A549 (cell line): ENCODE measurements at regions not wholly inside any gene's neighbourhood (a gene's known extent, or its start where the extent isn't known, plus 50 kb on each side); places are given as distances from the start of the nearest gene placed in this dataset.

ENCODE experiments used
- CBX2 ChIP-seq: fragments of 200-600 bp; sonication (generic); IDR thresholded peaks from 2 replicates; pipeline ENCODE4 v1.6.1; 2016; ENCODE audit warnings: low read depth, mild to moderate bottlenecking, borderline replicate concordance
- CBX8 ChIP-seq: fragments of 200-600 bp; sonication (generic); IDR thresholded peaks from 2 replicates; pipeline ENCODE4 v1.6.1; 2016
- CHD2 ChIP-seq: fragments of 150-350 bp; IDR thresholded peaks from 2 replicates; pipeline ENCODE4 v1.6.1; 2014; ENCODE audit warnings: low read length; ENCODE audit not compliant: partially characterized antibody
- CHD4 ChIP-seq: fragments of 200-600 bp; sonication (generic); IDR thresholded peaks from 2 replicates; pipeline ENCODE4 v1.6.1; 2016; ENCODE audit warnings: antibody characterized with exemption, mild to moderate bottlenecking, borderline replicate concordance
- CTCF ChIP-seq: fragments of >200 bp; sonication (Bioruptor Twin); formaldehyde crosslinking; IDR thresholded peaks from 3 replicates; pipeline ENCODE4 v1.5.1; 2016
- ESRRA ChIP-seq: fragments of 150-350 bp; IDR thresholded peaks from 2 replicates; pipeline ENCODE4 v1.6.1; 2014; ENCODE audit warnings: mild to moderate bottlenecking, low read length, borderline replicate concordance
- HDAC2 ChIP-seq: fragments of 200-600 bp; sonication (generic); IDR thresholded peaks from 2 replicates; pipeline ENCODE4 v1.6.1; 2016
- JUN ChIP-seq, 2 experiments: fragments of >200 bp; sonication (Bioruptor Twin); formaldehyde crosslinking; IDR thresholded peaks; 2 replicates in 1 of 2; 3 replicates in 1 of 2; pipeline ENCODE4 v1.6.1; 2016 to 2017
- PHF8 ChIP-seq: fragments of 200-600 bp; sonication (generic); IDR thresholded peaks from 2 replicates; pipeline ENCODE4 v1.6.1; 2016; ENCODE audit warnings: low read depth, mild to moderate bottlenecking, antibody characterized with exemption, moderate library complexity, borderline replicate concordance
- POLR2A ChIP-seq: IDR thresholded peaks from 2 replicates; pipeline ENCODE4 v1.6.1; 2012; ENCODE audit warnings: mild to moderate bottlenecking, low read length
- ZNF302 ChIP-seq: fragments of 250-450 bp; sonication (Bioruptor Pico); IDR thresholded peaks from 2 replicates; pipeline ENCODE4 v1.9.0; 2021; ENCODE audit warnings: inconsistent platforms, mild to moderate bottlenecking, moderate library complexity
- TF ChIP-seq, protein P1 (sequence below): fragments of 150-350 bp; IDR thresholded peaks from 2 replicates; pipeline ENCODE4 v1.6.1; 2014; ENCODE audit warnings: low read depth, mild to moderate bottlenecking, low read length
- TF ChIP-seq, protein P2 (sequence below): fragments of 250-450 bp; sonication (Bioruptor Pico); IDR thresholded peaks from 2 replicates; pipeline ENCODE4 v1.5.0; 2021; ENCODE audit warnings: mild to moderate bottlenecking, moderate library complexity, borderline replicate concordance

GRCh38 chr1:81259625-81260411 is 540.9 kb upstream of the ADGRL2 start:
- TF ChIP-seq CTCF: no peak
- TF ChIP-seq HDAC2: no peak
- TF ChIP-seq JUN (IDR thresholded peaks at IDR 0.05): no peak
- TF ChIP-seq CBX8: no peak
- TF ChIP-seq, protein P1, sequence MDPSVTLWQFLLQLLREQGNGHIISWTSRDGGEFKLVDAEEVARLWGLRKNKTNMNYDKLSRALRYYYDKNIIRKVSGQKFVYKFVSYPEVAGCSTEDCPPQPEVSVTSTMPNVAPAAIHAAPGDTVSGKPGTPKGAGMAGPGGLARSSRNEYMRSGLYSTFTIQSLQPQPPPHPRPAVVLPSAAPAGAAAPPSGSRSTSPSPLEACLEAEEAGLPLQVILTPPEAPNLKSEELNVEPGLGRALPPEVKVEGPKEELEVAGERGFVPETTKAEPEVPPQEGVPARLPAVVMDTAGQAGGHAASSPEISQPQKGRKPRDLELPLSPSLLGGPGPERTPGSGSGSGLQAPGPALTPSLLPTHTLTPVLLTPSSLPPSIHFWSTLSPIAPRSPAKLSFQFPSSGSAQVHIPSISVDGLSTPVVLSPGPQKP: no peak
- TF ChIP-seq POLR2A: no peak
- TF ChIP-seq ESRRA: no peak
- no peak for TF ChIP-seq PHF8
- no peak for TF ChIP-seq ZNF302 (CRISPR knock-in tag)
- TF ChIP-seq CHD2: no peak
- TF ChIP-seq, protein P2, sequence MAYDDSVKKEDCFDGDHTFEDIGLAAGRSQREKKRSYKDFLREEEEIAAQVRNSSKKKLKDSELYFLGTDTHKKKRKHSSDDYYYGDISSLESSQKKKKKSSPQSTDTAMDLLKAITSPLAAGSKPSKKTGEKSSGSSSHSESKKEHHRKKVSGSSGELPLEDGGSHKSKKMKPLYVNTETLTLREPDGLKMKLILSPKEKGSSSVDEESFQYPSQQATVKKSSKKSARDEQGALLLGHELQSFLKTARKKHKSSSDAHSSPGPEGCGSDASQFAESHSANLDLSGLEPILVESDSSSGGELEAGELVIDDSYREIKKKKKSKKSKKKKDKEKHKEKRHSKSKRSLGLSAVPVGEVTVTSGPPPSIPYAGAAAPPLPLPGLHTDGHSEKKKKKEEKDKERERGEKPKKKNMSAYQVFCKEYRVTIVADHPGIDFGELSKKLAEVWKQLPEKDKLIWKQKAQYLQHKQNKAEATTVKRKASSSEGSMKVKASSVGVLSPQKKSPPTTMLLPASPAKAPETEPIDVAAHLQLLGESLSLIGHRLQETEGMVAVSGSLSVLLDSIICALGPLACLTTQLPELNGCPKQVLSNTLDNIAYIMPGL (CRISPR knock-in tag): no peak
- no peak for TF ChIP-seq CHD4
- TF ChIP-seq CBX2: no peak
